ENCODE measurements at regions not wholly inside any gene's neighbourhood (a gene's known extent, or its start where the extent isn't known, plus 50 kb on each side); places are given as distances from the start of the nearest gene placed in this dataset.
A peak's percentile ranks its signal among the peaks of the same experiment; 100 is the strongest.

DNA sequence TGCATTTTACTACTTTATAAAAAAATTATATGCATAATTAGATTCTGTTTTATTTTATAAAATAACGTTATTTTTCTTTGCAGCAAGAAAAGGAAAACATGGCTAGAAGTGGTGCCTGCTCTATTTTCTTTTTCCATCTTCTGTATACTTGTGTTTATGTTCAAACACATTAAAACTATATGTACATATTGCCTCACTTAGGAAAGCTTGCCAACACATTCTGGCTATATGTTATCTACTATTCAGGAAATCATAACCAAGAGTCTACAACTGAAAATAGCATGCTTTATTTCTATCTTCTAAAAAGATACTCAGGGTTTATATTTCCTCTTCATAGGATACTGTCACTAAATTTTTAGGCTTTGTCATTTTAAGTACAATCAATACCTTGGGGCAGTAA is 90.2 kb upstream of the KCNMB2 start:
- DNase-seq, result no peak

DNA sequence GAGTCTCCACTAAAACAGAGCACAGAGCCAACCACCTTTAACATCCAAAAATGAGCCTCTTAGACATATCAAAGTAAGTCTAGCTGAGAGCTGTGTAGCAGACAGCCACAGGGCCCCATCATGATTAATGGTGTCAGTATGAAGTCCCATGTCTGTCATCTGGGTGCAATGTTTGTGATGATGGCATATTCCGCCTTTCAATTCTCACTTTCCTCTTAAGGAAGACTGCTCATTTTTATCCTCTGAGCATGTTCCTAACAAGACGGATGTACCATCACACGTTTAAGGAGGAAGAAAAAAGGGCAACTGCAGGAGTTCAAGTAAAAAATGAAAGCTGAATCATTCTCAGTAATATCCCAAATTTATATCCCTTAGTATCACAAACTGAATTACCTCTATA is 85.8 kb upstream of the KCNMB2 start:
- no peak for DNase-seq

DNA sequence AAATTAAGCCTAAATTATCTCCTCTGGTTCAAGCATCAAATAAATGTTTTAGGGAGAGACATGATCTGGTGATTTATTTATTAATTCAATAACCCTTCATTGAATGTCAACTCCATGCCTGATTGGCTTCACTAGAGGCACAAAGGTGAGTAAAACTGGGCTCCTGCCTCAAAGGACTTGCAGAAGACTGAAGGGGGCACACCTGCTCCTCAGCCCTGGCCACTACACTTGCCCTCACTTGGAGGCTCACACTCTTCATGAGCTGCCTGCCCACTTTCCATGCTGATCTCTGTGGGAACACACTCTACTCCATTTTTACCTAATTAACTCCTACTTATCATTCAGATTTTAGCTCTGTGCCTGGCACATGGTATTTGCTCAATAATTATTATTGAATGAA is 84.4 kb upstream of the KCNMB2 start:
- DNase-seq, result no peak

DNA sequence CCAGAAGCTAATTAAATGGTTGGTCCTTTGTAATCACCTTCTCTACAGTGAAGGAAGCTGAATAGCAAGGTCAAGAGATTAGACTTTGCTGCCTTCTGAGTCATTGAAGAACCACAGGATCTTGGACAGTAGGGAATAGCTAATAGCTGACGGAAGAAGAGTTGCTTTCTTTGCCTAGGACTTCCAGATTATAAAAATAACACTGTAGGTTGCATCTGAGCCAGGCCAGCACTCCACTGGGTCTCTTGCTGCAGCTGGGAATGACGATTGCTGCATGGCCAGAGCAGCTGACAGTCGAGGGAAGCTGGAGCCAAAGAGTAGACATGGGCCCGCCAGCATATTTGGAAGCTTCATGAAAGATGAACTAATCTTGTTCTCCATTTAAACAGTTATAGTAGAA is 81.5 kb upstream of the KCNMB2 start:
- DNase-seq, result no peak

DNA sequence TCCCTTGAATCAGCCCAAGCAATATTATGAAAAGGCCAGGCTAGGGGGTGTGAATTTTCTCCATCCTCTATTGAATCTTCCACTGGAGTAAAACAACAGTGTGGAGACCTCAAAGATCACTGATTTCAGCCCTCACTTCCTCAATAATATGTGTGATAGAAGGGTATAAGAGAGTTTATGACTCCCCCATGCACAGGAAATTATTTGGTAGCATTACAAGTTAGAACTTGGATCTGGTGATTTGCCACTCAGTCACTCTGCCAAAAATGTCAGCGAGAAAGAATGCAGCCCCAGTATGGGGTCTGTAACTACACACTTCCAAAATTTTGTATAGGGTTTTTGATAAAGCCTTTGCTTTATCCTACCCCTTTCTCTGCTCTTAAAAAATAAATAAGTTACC is 81.0 kb upstream of the KCNMB2 start:
- DNase-seq, result no peak

DNA sequence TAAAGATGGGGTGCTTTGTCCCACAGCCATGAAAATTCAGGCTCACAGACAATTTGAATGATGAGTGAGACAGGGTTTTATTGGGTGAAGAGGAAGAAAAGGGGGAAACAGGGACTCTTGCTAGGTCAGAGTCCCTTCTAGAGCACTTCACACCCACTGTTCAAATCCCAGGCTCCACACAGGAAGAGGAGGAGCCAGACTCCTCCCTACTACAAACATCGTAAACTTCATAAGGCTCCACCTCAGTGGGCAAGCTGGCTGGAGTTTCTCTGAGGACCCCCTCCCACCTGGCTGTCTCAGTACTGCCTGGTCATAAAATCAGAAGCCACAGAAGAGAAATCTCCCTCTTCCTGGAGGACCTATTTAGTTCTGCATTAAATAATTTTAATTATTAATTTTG is 80.3 kb upstream of the KCNMB2 start:
- no peak for DNase-seq

DNA sequence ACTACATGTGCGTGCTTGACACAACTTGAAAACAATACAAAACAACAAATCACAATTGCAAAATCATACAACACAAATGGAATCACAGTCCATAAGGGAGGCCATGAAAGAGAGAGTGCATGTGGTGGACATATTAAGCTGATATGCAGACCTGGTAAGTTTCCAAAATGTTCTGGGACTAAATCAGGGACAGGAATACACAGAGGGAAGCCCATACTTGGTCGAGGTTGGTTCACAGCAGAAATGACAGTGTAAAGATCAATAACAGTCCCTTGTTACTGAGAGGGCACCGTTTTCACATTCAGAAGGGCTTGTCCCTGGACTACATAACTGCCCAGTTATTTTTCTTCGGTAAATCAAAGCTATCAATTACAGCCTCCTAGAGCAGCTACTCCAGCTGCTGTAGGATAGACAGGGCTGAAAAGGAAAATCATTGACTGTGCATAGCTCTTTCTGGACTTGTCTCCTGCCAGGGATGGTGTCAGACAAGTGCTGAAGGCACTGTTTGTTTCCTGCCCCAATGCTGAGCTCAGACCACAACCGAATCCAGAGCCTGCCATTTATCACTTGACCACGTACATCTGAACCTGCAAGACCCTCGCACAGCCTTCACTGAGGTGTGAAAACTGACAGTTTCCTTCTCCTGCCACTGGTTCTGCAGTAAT is 79.5 kb upstream of the KCNMB2 start:
- DNase-seq, result no peak

DNA sequence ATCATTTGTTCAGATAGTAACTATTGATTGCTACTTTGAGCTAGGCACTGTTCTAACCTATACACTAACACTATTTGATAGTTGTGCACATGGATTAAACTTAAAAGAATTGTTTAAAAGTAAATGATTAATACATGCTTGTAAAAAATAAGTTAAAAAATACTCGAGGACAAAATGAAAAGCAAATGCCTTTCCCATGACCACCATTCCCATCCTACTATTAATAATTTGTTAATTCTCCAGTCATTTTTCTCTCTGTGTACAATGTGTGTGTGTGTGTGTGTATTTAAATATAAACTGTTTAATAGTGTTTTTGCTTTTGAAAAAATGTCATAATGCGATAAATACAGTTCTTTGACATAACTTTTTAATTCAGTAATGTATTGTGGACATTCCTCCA is 78.7 kb upstream of the KCNMB2 start:
- DNase-seq, result no peak

DNA sequence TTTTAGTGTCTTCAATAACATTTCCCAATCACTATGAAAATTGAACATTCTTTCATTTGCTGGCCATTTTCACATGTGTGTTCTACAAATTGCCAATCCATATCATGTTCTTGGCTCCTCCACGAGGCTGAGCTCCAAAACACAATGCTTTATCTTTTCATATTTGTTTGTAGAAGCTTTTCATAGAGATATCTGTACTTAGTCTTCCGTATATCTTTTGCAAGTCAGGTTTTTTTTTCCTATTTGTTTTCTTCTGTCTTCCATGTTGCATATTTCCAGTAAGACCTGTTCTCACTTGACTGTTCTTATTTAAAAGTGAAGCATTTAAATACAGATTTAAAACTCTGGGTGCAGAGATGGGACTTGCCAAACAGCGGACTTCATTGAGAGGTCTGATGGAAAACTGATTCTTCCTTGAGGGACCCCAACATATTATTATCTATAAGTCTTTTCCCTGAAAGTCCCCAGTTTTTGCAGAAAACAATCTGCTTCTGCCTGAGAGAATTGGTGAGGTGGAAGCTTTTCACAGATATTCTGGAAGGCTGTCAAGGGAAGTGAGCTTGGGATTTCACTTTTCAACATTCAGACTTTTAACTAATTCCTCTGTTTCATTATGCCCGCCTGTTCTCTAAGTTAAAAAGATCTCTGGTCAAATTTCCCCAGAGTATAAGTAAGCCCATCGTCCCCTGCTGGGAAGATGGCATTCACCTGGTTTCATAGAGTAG is 77.8 kb upstream of the KCNMB2 start:
- DNase-seq, result no peak

DNA sequence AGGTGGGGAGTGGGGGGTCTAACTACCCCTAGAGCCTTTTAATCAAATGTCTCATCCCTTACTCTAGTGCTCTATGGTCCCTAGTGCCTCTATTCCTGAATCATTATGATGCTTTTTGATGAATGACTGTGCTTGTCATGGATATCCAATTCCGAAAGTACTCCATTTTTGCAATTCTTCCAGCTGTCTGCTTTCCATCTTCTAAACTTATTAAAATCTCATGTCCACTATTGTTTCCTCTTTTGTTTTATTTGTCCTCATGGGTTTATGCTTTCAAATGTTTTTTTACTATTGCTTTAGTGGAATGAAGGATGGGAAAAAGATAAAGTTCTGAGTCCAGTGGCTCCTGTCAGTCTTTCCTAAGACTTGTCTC is 77.2 kb upstream of the KCNMB2 start:
- DNase-seq, result no peak

DNA sequence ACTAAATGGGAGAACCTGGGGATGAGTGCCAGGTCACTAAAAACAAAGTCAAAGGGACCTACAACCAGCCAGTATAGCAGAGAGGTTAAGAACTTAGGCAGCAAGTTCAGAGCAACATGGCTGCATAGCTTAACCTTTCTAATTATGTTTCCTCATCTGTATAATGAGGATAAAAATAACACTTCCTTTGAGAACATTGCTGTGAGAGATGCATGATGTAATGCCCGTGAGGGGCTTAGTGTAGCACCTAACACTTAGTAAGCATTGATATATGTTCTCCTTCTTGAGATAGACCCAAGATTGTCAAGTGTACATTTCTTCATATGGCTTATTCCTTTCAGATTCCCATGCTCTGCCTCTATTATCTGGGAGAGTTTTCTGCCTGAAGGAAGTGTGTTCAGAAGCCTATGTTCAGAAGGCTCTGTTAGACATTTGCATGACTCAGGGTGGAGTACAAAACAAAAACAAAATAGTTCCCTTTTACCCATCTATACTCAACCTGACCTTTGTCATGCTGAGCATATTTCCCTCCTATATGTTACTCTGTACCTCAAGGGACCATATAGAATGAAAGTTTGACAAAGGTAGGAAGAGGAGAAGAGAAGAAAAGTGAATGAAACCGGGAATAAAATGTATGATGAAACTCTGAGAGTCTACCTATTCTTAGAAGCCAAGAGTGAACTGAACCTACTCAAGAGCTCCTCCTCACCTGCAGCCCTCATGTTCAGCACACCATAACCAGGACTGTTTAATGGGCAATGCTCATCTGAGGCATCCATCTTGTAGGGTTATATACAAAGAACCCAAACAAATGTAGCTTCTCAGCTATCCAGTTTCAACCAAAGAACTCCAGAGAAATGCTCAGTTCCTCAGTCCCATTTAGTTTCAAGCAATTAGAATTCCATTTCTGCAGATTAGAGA is 70.7 kb upstream of the KCNMB2 start:
- no peak for DNase-seq

DNA sequence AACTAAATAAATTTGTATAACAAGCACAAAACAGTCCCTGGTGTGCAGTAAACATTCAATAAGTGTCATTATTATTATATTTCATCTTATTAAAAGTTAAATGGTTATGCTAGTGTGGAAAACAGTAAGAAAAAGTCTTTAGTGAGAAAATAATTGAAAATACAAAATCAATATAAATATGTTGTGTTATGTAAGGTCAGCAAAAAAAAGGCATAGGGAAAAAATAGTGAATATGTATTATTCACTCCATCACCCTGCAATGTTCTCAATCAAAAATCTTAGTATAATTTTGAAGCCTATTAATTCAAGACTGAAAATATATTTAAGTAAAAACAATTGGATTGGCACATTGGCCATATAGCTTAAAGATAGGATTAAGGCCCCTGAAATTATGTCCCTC is 63.3 kb upstream of the KCNMB2 start:
- DNase-seq, result no peak

DNA sequence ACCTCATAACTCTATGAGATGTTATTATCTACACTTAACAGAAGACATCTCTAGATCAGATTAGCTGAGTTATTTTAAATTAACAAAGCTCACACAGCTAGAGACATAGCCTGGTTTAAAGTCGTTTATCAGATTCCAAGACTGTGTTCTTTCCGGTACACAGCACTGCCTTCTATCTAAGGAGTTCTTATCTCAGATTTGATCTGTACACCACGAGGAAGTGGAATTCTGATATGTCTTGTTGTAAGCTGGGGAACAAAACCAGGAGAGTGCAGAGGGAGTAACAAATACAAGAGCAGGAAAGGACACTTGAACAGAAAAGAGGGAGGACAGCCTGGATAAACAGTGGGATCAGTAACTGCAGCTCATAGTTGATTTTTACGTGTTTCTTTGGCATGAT is 61.7 kb upstream of the KCNMB2 start:
- no peak for DNase-seq

DNA sequence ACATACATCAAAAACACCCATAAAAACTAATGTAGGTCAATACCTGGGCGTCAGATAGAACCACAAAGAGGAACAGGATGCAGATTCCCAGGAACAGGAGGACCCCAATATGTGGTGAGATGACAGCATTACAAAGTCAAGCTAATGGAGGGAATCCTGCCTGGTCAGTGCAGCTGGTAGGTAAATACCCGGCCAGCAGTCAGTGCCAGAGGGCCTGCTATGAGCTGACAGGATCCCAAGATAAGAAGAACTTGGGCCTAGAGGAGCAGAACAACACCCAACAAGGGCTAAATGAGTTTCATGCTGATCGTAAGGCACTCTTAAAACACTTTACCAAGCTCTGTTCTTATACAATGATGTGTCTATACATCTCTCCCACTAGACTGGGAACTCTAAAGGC is 61.2 kb upstream of the KCNMB2 start:
- no peak for DNase-seq

DNA sequence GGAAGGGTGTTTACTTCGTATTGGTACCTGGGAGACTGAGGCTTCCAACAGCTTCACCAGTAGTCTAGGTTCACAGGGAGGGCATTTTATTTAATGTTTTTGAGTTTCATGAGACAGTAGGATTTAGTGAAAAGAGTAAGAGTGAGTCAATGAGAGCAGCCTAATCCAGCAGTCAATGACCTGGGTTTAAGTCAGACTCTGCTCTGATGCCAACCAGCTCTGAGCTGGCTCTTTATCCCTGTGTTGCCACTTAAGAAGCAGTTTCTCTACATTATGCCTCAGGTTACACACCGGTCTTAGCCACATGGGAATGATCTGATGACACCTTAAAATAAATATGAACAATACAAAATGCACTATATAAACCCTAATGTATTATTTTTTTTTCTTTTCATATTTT is 59.4 kb upstream of the KCNMB2 start:
- no peak for DNase-seq

DNA sequence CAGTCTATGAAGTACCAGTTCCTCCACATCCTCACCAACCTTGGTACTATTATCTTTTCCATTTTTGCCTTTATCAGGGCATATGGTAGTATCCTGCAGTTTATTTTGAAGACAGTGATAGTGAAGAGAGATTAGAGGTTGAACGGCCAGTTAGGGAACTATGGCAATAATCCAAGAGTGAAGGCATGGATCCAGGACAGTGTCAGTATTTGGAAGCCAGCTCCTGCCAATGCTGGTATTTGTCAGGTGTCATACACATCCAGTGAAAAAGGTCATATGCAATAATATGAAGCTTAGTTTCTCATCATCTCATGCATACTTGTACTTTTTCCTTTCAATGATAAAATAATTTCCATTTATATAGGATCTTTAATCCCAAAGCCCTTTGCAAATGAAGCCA is 56.8 kb upstream of the KCNMB2 start:
- peak in 1 of 2 experiments; percentile 4 for DNase-seq

DNA sequence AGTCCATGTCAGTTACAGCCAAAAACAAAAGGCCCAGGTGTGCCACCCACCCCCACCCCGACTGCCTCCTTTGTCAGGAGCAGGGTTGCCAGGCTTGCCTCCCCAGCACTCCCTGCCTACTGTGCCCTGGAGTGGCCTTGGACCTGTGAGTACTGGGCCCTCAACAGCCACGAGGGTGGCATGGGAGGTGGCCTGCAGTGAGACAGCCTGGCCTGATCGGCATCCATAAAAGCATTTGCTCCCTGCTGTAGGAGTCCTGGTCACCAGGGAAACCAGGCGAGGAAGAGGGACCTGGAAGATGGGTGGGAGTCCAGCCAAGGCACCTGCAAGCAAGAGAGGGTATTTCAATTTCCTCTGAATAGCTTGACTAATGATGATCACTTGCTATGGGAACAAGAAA is 56.4 kb upstream of the KCNMB2 start:
- no peak for DNase-seq

DNA sequence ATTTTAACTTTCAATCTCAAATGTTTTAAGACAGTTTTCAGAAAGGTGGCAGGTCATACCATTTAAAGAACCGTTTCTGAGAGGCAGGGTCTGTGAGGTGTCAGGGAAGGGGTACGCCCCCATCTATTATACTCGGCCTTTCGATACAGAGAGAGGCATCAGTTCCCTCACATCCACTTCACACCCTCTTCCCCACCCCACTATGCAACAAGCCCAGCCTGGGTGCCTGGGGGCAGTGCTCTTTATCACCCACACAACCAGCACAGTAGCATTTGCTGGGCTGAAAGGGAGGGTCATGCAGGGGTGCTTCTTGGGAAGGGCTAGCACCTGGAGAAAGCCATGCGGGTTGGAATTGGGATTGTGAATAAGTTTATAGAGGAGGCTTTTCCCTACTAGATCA is 56.0 kb upstream of the KCNMB2 start:
- DNase-seq, result no peak

DNA sequence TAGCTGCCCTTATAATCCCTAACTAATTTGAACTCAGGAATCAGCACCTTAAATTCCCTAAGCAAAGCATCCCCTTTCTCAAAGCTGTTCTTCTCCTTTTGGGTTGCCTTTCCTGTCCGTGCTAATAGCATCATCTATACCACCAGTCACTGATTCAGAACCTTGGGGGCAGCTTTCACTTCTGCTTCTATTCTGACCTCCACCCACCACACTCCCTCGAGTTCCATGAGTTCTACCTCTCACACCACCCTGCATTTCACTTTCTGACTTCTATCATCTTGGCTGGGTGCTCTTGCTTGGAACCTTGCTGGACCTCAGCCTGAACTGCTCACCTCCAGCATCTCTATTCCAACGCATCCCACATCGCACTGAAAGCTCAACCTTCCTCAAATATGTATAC is 55.4 kb upstream of the KCNMB2 start:
- DNase-seq, result no peak

DNA sequence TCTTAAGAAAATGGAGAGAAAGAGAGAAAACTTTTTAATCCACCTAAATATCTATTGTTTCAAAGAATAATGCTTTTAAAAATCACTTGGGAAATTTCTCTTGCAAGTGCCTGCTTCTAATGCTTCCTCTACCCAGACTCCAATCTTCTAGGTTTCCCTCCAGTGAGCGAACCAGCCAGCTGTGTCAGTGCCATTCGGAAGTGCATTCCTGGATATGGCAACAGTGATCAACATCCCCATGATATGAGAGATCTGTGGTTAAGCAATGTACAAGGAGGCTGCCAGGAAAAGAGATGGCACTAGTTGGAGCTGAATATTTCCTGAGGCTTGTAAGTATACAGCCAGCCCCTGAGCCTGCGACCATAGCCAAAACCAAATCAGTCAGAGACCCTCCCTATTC is 53.3 kb upstream of the KCNMB2 start:
- DNase-seq, result no peak

DNA sequence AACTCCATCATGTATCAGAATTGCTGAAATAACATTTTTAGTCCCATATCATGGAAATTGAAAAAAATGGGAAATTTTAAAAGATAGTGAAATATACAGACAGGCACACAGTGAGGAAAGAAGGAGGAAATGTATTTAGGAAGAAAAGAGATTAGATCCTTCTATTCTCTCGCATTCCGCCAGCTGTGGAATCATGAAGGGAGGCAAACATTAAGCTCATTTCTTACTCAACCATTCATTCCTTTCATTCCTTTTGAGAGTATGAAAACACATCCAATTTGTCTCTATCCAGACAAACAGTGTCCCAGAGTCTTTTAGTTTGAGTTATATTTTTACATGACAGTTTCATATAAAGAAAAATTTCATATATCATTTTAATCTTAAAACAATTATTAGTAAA is 52.5 kb upstream of the KCNMB2 start:
- DNase-seq, result no peak

DNA sequence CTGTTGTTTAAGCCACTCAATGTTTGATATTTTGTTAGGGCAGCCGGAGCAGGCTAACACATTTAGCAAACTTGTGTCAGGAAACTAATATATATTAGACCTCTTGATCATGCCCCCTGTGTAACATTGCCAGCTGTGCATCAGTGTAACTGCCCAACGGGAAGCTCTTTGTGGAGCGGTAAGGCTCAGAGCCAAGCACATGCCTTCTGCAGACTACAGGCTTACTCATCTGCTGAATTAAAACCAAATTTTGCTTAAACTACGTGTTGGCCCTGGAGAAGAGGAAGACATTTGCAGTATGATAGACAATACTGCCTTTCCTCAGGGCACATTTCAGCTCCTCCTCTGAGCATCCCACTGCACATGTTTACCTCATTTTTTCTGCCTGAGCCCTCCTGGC is 50.5 kb upstream of the KCNMB2 start:
- no peak for DNase-seq
